Activated CD4-positive, alpha-beta T cell treated with anti-CD3 and anti-CD28 coated beads for 1 hour (primary cell): ENCODE measurements at regions not wholly inside any gene's neighbourhood (a gene's known extent, or its start where the extent isn't known, plus 50 kb on each side); places are given as distances from the start of the nearest gene placed in this dataset.
"Not testable (repeated sequence)": the region's sequence is repeated elsewhere in the genome, so short reads cannot be mapped to it uniquely, and the experiment has no call there.

Source experiments
- DNase-seq: peaks from one replicate; pipeline ENCODE4 v3.0.0-alpha.2; 2020

- no peak for DNase-seq
Observed at GRCh38 chr20:57995381-57995977, 233.0 kb downstream of the ANKRD60 start.

GRCh38 chr20:57993716-57994431, 234.6 kb downstream of the ANKRD60 start:
- DNase-seq: no peak

GRCh38 chr20:57991211-57991881, 237.1 kb downstream of the ANKRD60 start:
- no peak for DNase-seq

DNA sequence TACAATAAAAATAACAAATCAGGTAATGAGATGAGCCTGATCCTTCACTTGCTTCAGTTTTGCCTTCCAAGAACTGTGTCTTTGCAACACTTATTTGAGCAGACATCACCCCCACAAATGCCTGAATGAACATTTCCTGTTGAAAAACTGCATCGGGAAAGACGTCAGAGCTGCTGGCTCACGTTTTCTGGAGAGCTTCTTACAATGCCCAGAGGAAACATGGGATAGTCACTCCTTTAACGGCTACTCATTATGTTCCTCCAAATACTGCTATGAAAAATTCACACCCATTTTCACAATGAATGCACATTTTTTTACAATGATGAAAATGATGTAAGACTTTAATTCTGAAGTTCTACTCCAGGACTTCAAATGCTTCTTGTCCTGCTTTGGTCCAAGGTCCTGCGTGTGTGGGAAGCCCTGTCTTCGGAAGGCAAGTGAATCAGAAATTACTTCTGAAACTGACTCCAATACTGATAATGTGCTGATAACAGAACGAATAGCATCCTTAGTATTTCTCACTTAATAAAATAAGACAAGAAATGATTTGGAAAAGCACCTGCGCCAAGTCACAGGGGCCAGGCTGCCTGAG, 238.0 kb downstream of the ANKRD60 start:
- no peak for DNase-seq

- DNase-seq: no peak
Observed at GRCh38 chr20:57988828-57989227, 239.6 kb downstream of the ANKRD60 start.

DNA sequence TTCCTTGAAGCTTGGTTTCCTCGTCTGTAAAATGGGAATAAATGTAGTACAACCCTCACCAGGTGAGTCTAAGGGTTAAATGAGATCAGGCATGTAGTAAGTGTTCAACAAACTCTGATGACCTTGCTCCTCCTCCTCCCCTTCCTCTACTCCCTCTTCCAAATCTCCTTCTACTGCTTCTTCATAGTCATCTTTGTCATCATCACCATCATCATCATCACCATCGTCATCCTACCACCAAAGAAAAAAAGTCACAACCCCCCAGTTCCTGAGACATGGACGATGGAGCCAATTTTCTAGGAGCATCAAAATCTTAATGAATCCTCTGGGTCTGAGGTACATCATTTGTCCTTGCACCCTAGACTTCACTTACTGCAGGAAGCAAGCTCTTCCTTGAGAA, 240.0 kb downstream of the ANKRD60 start:
- DNase-seq: no peak

DNA sequence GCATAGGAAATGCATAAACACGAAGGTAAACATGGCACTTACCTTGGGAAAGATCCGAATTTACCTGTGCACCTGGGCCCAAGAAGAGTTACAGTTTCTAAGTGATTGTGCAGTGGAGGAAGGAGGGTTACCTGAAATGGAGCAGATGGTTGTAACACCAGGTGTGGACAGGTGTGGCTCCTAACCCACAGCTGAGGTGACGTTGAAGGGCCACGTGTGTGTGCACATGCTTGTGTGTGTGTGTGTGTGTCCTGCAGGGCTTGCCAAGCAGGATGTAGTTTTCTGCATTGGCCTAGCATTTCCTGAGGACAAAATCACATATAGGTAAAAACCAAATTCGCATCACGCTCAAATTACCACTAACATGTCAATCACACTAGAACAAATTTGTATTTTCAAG, 240.8 kb downstream of the ANKRD60 start:
- no peak for DNase-seq

DNA sequence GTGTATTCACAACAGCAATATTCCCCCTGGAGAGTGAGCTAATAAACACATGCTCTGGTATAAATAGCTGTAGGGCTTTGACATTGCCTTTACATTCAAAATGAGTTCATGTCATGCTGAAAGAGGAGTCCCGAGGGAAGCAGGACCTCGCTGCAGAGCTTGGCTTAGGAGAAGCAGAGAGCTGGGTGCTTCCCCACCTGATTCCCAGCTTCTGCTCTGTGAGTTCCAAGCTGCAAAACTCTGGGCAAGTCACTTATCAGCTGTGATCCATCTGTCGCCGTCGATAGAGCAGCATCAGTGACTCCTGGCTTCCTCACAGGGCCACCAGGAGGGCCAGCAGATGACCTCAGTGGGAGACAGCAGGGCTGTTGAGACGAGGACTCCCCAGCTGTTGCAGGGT, 241.8 kb downstream of the ANKRD60 start:
- DNase-seq: no peak

DNA sequence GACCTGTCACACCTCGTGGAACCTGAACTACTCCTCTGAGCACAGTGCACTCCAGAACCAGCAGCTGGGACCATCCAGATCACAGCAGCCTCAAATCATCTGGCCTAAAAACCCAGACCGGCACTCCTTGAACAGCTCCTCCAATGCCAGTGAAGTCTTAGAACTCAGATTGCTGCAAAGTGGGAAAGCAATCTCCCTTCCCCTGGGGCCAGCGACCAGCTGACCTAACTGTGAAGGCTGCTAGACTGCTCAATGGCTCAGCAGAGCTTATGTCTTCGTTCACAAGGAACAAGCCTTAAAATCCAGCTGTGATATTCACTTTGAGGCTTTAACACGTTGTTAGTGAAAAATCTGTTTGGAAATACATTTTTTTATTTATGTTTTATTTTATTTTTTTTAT, 243.2 kb downstream of the ANKRD60 start:
- no peak for DNase-seq

DNA sequence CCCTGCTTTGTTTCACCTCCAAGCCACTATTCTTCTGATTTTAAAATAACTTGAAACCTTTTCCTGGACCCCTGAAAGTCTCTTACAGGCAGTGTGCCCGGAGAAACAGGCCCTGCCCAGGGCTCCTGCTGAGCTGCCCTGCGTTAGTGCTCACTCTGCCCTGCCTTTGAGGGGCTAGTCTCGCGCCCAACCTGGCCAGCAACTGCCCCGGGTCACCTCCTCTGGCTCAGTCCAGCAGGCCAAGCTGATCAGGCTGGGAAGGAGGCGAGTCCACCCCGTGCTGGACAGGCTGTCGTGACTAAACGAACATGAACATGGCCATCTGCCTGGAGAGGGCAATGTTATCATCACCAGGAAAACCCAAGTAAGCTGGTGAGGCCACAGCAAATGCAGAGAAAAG, 245.4 kb downstream of the ANKRD60 start:
- DNase-seq: no peak

DNA sequence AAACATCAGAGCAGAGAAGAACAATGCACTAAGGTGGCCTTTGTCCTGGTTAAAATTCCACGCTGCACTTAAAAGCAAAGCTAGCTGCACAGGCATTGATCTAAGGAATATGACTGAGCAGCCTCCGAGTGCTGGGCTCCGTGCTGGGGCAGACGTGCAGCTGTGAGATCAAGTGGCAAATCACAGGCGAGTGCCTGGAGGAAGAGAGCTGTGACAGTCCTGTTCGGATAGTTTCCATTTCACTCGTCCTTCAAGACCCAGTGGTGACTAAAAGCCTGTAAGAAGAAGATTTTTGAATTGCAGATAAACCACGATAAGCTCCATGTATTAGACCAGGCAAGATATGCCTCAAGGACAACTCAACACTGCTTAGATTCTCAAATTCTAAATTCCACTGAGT, 247.9 kb downstream of the ANKRD60 start:
- DNase-seq: no peak

DNA sequence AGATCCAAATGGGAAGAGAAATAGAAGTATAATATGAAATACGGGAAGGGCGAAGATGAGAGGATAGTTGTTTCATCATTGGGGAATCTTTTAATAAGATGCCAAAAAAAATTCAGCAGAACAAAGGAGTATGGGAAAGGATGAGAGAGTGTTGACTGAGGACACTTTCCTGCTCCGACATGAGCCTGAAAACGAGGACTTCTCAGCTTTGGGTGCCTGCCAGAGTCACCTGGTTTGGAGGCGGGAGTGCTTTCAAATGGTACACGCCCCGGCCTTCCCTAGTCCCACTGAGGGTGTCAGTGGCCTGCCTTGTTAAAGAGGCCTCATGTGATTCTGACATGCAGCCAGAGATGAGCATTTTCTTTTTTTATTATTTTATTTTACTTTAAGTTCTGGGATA, 250.9 kb downstream of the ANKRD60 start:
- no peak for DNase-seq

- no peak for DNase-seq
Observed at GRCh38 chr20:57977141-57977540, 251.3 kb downstream of the ANKRD60 start.

DNA sequence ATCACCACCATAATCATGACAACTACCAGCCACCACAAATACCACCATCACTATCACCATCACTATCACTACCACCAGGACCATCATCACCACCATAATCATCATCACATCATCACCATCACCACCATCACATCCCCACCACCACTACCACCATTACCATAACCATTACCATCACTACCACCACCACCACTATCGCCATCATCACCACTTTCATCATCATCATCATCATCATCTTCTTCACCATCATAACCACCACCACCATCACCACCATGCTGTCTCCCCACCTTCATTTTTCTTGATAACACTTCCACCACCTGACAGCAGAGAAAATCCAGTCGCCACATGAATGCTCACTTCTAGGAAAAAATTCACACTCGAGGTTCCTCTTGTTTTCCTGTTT, 253.6 kb downstream of the ANKRD60 start:
- no peak for DNase-seq

GRCh38 chr20:57973886-57974285, 254.6 kb downstream of the ANKRD60 start:
- DNase-seq: no peak

DNA sequence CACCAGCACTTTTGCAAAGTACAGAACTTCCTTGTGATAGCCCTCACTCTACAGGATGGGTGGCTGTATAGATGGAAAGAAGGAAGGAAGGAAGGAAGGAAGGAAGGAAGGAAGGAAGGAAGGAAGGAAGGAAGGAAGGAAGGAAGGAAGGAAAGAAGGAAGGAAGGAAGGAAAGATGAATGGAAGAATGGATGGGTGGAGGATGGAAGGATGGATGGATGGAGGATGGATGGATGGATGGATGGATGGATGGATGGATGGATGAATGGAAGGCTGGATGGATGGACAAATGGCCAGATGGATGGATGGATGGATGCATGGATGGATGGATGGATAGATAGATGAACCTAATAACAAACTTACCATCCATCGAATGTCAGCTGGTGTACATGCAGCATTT, 256.9 kb downstream of the ANKRD60 start:
- not testable (repeated sequence) for DNase-seq

- no peak for DNase-seq
Observed at GRCh38 chr20:57970856-57971255, 257.6 kb downstream of the ANKRD60 start.

- DNase-seq: no peak
Observed at GRCh38 chr20:57970116-57970515, 258.3 kb downstream of the ANKRD60 start.

GRCh38 chr20:57968120-57968519, 258.3 kb upstream of the PMEPA1 start:
- no peak for DNase-seq

- DNase-seq: no peak
Observed at GRCh38 chr20:57967364-57967763, 257.5 kb upstream of the PMEPA1 start.

DNA sequence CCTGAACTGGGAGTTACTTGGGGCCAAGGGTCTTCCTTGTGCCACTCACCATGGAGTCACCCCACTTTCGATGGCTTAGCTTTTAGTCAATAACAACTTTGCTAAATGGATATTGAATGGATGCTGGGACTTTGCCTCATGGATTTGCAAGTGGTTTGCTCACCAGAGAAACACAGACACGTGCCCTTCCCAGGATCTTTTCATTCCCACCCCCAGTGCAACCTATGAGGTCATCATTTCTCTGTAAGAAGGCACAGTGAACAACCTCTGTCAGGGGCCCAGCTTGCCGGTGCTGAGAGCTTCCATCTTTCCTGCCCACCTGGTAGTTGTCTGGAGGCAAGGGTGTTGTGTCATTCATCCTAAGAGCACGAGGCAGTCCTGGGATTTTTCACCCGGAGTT, 256.8 kb upstream of the PMEPA1 start:
- no peak for DNase-seq

- DNase-seq: no peak
Observed at GRCh38 chr20:57965441-57965840, 255.6 kb upstream of the PMEPA1 start.

DNA sequence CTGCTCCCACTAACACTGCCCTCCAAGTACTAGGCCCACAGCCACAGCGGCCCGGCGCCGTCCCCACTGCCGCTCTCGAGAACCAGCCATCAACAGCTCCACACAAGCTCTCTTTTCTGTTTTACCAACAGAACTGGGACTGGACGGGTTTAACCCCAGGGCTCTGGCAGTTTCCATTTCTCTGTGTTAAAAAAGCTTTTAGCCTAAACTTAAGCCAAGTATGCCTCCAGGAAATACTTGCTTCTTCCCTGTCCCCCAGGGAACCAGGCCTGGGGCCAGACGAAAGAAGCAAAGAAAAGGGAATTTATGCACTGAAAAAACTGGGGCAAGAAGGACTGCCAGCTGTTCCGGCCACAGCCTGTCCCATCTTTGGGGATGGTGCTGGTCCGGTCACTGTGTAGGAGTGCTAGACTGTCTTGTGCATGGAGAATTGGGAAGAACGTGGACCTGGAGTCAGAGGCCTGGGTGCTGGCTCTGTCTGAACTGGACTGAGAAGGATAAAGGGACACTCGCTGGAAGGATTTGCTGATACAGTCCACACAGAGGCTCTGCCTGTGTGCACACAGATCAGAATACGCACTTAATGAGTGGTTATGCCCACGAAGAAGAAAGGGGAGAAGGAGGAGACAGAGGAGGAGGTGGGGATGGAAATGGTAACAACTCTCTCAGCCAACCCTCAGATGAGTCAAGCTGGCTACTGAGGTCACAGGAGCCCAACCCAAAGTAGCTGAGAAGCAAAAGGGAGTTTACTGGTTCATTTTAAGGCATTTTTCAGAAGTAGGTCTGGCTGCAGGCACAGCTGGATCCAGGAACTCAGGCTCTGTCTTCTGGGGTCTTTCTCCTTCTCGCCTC, 254.4 kb upstream of the PMEPA1 start:
- no peak for DNase-seq
